Keratinocyte (primary cell): ENCODE measurements at regions not wholly inside any gene's neighbourhood (a gene's known extent, or its start where the extent isn't known, plus 50 kb on each side); places are given as distances from the start of the nearest gene placed in this dataset.

ENCODE experiments used
- DNase-seq: peaks from one replicate; pipeline ENCODE4 v3.0.0-alpha.2; 2011; ENCODE audit warnings: low read depth, missing footprints, low spot score
- FAIRE-seq: peaks from 2 replicates; lab custom pipeline; 2011; peaks lifted over from hg19 to GRCh38; lab: Jason Lieb, UNC
- H2AFZ ChIP-seq: 2 replicates; pipeline ENCODE4 v1.6.0; 2012; ENCODE audit warnings: low read length, control low read depth, inconsistent platforms; ENCODE audit not compliant: control insufficient read depth
- H3K27ac ChIP-seq: 2 replicates; pipeline ENCODE4 v1.5.1; 2011; ENCODE audit warnings: low read length; ENCODE audit not compliant: control insufficient read depth, insufficient read depth
- H3K27me3 ChIP-seq: 3 replicates; pipeline ENCODE4 v1.6.0; 2011; ENCODE audit warnings: low read length; ENCODE audit not compliant: control insufficient read depth, insufficient read depth; ENCODE audit errors: extremely low read depth
- H3K36me3 ChIP-seq, 2 experiments: 2 replicates in 1 of 2; 3 replicates in 1 of 2; pipeline ENCODE4 v1.5.1; 2011; ENCODE audit warnings: low read length in 2 of 2, mild to moderate bottlenecking in 1 of 2; ENCODE audit not compliant: control insufficient read depth in 2 of 2, insufficient read depth in 2 of 2; ENCODE audit errors: extremely low read depth in 1 of 2
- H3K4me1 ChIP-seq: 3 replicates; pipeline ENCODE4 v1.5.1; 2011; ENCODE audit warnings: low read length; ENCODE audit not compliant: control insufficient read depth, insufficient read depth; ENCODE audit errors: extremely low read depth
- H3K4me2 ChIP-seq: 3 replicates; pipeline ENCODE4 v1.6.0; 2011; ENCODE audit warnings: low read depth, low read length; ENCODE audit not compliant: control insufficient read depth, insufficient read depth; ENCODE audit errors: extremely low read depth
- H3K4me3 ChIP-seq, 3 experiments: fragments of 200-600 bp in 1 of 3; sonication (generic) in 1 of 3; 2 replicates in 2 of 3; 3 replicates in 1 of 3; pipeline ENCODE4 v1.5.1; 2011 to 2016; ENCODE audit warnings: low read length in 3 of 3, mild to moderate bottlenecking in 3 of 3, control low read depth in 2 of 3, inconsistent platforms in 1 of 3, low read depth in 1 of 3, mixed read lengths in 1 of 3, mixed run types in 1 of 3, moderate library complexity in 1 of 3; ENCODE audit not compliant: control insufficient read depth in 2 of 3, insufficient read depth in 2 of 3; ENCODE audit errors: extremely low read depth in 1 of 3
- H3K79me2 ChIP-seq: 2 replicates; pipeline ENCODE4 v1.6.0; 2012; ENCODE audit warnings: low read length; ENCODE audit not compliant: control insufficient read depth, insufficient read depth
- H3K9ac ChIP-seq: 3 replicates; pipeline ENCODE4 v1.6.0; 2011; ENCODE audit warnings: low read length; ENCODE audit not compliant: control insufficient read depth, insufficient read depth; ENCODE audit errors: extremely low read depth
- H3K9me1 ChIP-seq: 3 replicates; pipeline ENCODE4 v1.6.0; 2011; ENCODE audit warnings: low read length; ENCODE audit not compliant: control insufficient read depth, insufficient read depth; ENCODE audit errors: extremely low read depth
- H3K9me3 ChIP-seq: 2 replicates; pipeline ENCODE4 v1.5.1; 2012; ENCODE audit warnings: low read depth, low read length; ENCODE audit not compliant: control insufficient read depth
- H4K20me1 ChIP-seq: 3 replicates; pipeline ENCODE4 v1.6.0; 2011; ENCODE audit warnings: low read length; ENCODE audit not compliant: control insufficient read depth, insufficient read depth; ENCODE audit errors: extremely low read depth
- CTCF ChIP-seq, 3 experiments: IDR thresholded peaks in 1 of 3; conservative IDR thresholded peaks in 1 of 3; optimal IDR thresholded peaks in 1 of 3; 2 replicates in 2 of 3; 3 replicates in 1 of 3; pipeline versions ENCODE3 to v1.5.1; 2011; ENCODE audit warnings: low read length in 3 of 3, mild to moderate bottlenecking in 3 of 3, moderate library complexity in 2 of 3, control low read depth in 1 of 3, inconsistent platforms in 1 of 3; ENCODE audit not compliant: insufficient read depth in 2 of 3; ENCODE audit errors: extremely low read depth in 1 of 3
- EZH2 ChIP-seq: IDR thresholded peaks from one replicate; pipeline ENCODE4 v1.6.1; 2012; ENCODE audit warnings: inconsistent platforms, mild to moderate bottlenecking, low read length, moderate library complexity
- dilution Hi-C: fragments of 300-500 bp; cut with MboI; formaldehyde crosslinking; loops from one replicate; pipeline ENCODE4 v1.7.0; 2020; ENCODE audit warnings: low sequenced_read_pairs; ENCODE audit not compliant: extremely low pct_ligation_motif_present

- FAIRE-seq: no peak
- Histone ChIP-seq H3K9me3 (no peaks in the 10 kb centered on the region), H3K4me2 (no peak overlapping the region), H3K4me3 (no peak overlapping the region), H3K36me3 (no peaks in the 10 kb centered on the region), H4K20me1 (no peaks in the 10 kb centered on the region), H3K4me1 (no peaks in the 10 kb centered on the region), H3K27me3 (no peaks in the 10 kb centered on the region), H3K79me2 (no peaks in the 10 kb centered on the region), H3K27ac (no peak overlapping the region), H3K9me1 (no peaks in the 10 kb centered on the region), H3K9ac (no peak overlapping the region), H2AFZ (no peak overlapping the region)
- TF ChIP-seq CTCF (optimal IDR thresholded peaks at IDR 0.05 in 1 of 3, IDR thresholded peaks at IDR 0.05 in 1 of 3, conservative IDR thresholded peaks at IDR 0.05 in 1 of 3; ENCODE audit: extremely low read depth in 1 of 3, insufficient read depth in 2 of 3, low read length in 3 of 3) (no peak), EZH2 (no peak)
- DNase-seq: no peak
- dilution Hi-C loops: no loop called here
Observed at GRCh38 chr4:106629268-106629625, 260.7 kb upstream of the GIMD1 start.

GRCh38 chr4:106628586-106629267 is 260.1 kb upstream of the GIMD1 start:
- TF ChIP-seq EZH2 (no peak), CTCF (optimal IDR thresholded peaks at IDR 0.05 in 1 of 3, IDR thresholded peaks at IDR 0.05 in 1 of 3, conservative IDR thresholded peaks at IDR 0.05 in 1 of 3; ENCODE audit: extremely low read depth in 1 of 3, insufficient read depth in 2 of 3, low read length in 3 of 3) (no peak)
- no peaks in the 10 kb centered on the region for H3K4me1 ChIP-seq
- H2AFZ ChIP-seq: no peak overlapping the region
- no peaks in the 10 kb centered on the region for H4K20me1 ChIP-seq
- FAIRE-seq: no peak
- no peaks in the 10 kb centered on the region for H3K79me2 ChIP-seq
- H3K9me3 ChIP-seq: no peaks in the 10 kb centered on the region
- no peak overlapping the region for H3K4me3 ChIP-seq
- no peak overlapping the region for H3K4me2 ChIP-seq
- no peak for DNase-seq
- H3K27ac ChIP-seq: no peak overlapping the region
- H3K27me3 ChIP-seq: no peaks in the 10 kb centered on the region
- no peak overlapping the region for H3K9ac ChIP-seq
- dilution Hi-C loops: no loop called here
- no peaks in the 10 kb centered on the region for H3K36me3 ChIP-seq
- H3K9me1 ChIP-seq: no peaks in the 10 kb centered on the region
